Gastrocnemius medialis (tissue), 4 donors: ENCODE measurements at regions not wholly inside any gene's neighbourhood (a gene's known extent, or its start where the extent isn't known, plus 50 kb on each side); places are given as distances from the start of the nearest gene placed in this dataset.

Experiments used
- POLR2A ChIP-seq, 2 donors: fragments of 450-650 bp; IDR thresholded peaks; one replicate each; pipeline ENCODE4 v1.6.1; 2017; ENCODE audit warnings: antibody characterized with exemption in 2 of 2, mild to moderate bottlenecking in 2 of 2, moderate library complexity in 2 of 2
- TF ChIP-seq, protein P1 (sequence below), 5 experiments: fragments of 450-650 bp in 3 of 5; fragments of 200-600 bp in 2 of 5; sonication (generic) in 2 of 5; IDR thresholded peaks in 4 of 5; conservative IDR thresholded peaks in 1 of 5; 1 replicate in 4 of 5; 2 replicates in 1 of 5; pipeline ENCODE4 v1.5.1; 2016 to 2019; ENCODE audit warnings: antibody characterized with exemption in 5 of 5, mild to moderate bottlenecking in 3 of 5, moderate library complexity in 3 of 5

DNA sequence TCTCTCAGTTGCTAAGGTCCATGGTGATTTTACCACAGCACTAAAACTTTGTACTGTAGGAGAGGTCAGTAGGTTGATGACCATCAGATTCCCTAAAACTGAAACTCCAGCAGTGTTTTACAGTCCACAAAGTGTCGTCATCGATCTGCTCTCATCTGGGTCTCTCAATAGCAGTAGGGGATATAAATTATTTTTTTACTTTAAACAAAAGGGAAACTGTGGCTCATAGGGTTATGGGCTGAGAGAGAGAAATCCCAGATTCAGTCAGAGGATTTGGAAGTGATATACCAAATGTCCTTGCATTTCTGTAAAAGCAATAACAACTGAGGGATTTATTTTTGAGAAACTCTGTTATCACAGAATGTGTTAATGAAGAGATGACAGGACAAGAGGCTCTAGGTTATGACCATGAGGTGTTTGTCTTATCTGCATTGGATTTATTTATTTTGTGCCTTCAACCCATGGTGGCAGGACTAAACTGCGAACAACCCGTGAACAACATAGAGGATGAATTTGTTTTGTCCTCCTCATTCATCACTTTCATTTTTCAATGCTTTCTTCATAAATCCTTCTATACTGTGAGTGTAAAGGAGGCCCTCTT, 869.7 kb downstream of the OTOL1 start:
- TF ChIP-seq, protein P1, sequence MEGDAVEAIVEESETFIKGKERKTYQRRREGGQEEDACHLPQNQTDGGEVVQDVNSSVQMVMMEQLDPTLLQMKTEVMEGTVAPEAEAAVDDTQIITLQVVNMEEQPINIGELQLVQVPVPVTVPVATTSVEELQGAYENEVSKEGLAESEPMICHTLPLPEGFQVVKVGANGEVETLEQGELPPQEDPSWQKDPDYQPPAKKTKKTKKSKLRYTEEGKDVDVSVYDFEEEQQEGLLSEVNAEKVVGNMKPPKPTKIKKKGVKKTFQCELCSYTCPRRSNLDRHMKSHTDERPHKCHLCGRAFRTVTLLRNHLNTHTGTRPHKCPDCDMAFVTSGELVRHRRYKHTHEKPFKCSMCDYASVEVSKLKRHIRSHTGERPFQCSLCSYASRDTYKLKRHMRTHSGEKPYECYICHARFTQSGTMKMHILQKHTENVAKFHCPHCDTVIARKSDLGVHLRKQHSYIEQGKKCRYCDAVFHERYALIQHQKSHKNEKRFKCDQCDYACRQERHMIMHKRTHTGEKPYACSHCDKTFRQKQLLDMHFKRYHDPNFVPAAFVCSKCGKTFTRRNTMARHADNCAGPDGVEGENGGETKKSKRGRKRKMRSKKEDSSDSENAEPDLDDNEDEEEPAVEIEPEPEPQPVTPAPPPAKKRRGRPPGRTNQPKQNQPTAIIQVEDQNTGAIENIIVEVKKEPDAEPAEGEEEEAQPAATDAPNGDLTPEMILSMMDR (IDR thresholded peaks at IDR 0.05 in 4 of 5, conservative IDR thresholded peaks at IDR 0.05 in 1 of 5): no peak
- no peak for TF ChIP-seq POLR2A (IDR thresholded peaks at IDR 0.05)
